Chondrocyte (in vitro differentiated cells): ENCODE measurements at regions not wholly inside any gene's neighbourhood (a gene's known extent, or its start where the extent isn't known, plus 50 kb on each side); places are given as distances from the start of the nearest gene placed in this dataset.
"Not testable (repeated sequence)": the region's sequence is repeated elsewhere in the genome, so short reads cannot be mapped to it uniquely, and the experiment has no call there.

Experiments
- DNase-seq: peaks from one replicate; pipeline ENCODE4 v3.0.0; 2021; ENCODE audit warnings: mixed read lengths, low spot score
- H3K27ac Mint-ChIP-seq: one replicate; pipeline ENCODE4 v1.8.0; 2021; ENCODE audit warnings: mild to moderate bottlenecking, moderate library complexity, mixed read lengths; ENCODE audit not compliant: unreplicated experiment
- H3K27me3 Mint-ChIP-seq: 2 replicates; pipeline ENCODE4 v1.8.0; 2021; ENCODE audit warnings: low read depth, mixed read lengths
- H3K36me3 Mint-ChIP-seq: 2 replicates; pipeline ENCODE4 v1.8.0; 2021; ENCODE audit warnings: low read depth, mixed read lengths
- H3K4me1 Mint-ChIP-seq: 2 replicates; pipeline ENCODE4 v1.8.0; 2021; ENCODE audit warnings: low read depth, mild to moderate bottlenecking, mixed read lengths
- H3K4me3 Mint-ChIP-seq: one replicate; pipeline ENCODE4 v1.8.0; 2021; ENCODE audit warnings: mild to moderate bottlenecking, moderate library complexity, mixed read lengths; ENCODE audit not compliant: unreplicated experiment
- H3K9me3 Mint-ChIP-seq: 2 replicates; pipeline ENCODE4 v1.8.0; 2021; ENCODE audit warnings: low read depth, mixed read lengths

GRCh38 chr13:18874875-18875789 is 306.5 kb downstream of the TUBA3C start:
- not testable (repeated sequence) for DNase-seq, H3K4me3 Mint-ChIP-seq, H3K27me3 Mint-ChIP-seq, H3K4me1 Mint-ChIP-seq, H3K36me3 Mint-ChIP-seq, H3K27ac Mint-ChIP-seq
- peaks cover 36% of the 10 kb centered on the region for H3K9me3 Mint-ChIP-seq

- not testable (repeated sequence) for H3K4me1 Mint-ChIP-seq, H3K4me3 Mint-ChIP-seq, H3K27me3 Mint-ChIP-seq, H3K27ac Mint-ChIP-seq, H3K36me3 Mint-ChIP-seq, DNase-seq
- peaks cover 39% of the 10 kb centered on the region for H3K9me3 Mint-ChIP-seq
Observed at GRCh38 chr13:18870557-18870956, 311.1 kb downstream of the TUBA3C start.

GRCh38 chr13:18869365-18869764 is 312.3 kb downstream of the TUBA3C start:
- not testable (repeated sequence) for H3K27me3 Mint-ChIP-seq, H3K27ac Mint-ChIP-seq, DNase-seq, H3K4me3 Mint-ChIP-seq, H3K4me1 Mint-ChIP-seq, H3K36me3 Mint-ChIP-seq
- peaks cover 39% of the 10 kb centered on the region for H3K9me3 Mint-ChIP-seq

- H3K4me1 Mint-ChIP-seq, H3K27me3 Mint-ChIP-seq, H3K27ac Mint-ChIP-seq, H3K36me3 Mint-ChIP-seq, H3K4me3 Mint-ChIP-seq: not testable (repeated sequence)
- DNase-seq = peak; percentile 88
- peaks cover 32% of the 10 kb centered on the region for H3K9me3 Mint-ChIP-seq
Observed at GRCh38 chr13:18837986-18838629, 343.5 kb downstream of the TUBA3C start.

- not testable (repeated sequence) for H3K4me3 Mint-ChIP-seq, H3K4me1 Mint-ChIP-seq, H3K27me3 Mint-ChIP-seq, H3K36me3 Mint-ChIP-seq, H3K27ac Mint-ChIP-seq
- peaks cover 31% of the 10 kb centered on the region for H3K9me3 Mint-ChIP-seq
- DNase-seq = peak; percentile 87
Observed at GRCh38 chr13:18837179-18837745, 344.4 kb downstream of the TUBA3C start.

- not testable (repeated sequence) for H3K4me3 Mint-ChIP-seq, H3K4me1 Mint-ChIP-seq, H3K27me3 Mint-ChIP-seq, H3K36me3 Mint-ChIP-seq, H3K27ac Mint-ChIP-seq
- peak; percentile 82 for DNase-seq
- H3K9me3 Mint-ChIP-seq = peaks cover 33% of the 10 kb centered on the region
Observed at GRCh38 chr13:18836371-18837178, 345.0 kb downstream of the TUBA3C start.

- DNase-seq, H3K27me3 Mint-ChIP-seq, H3K4me1 Mint-ChIP-seq, H3K27ac Mint-ChIP-seq, H3K36me3 Mint-ChIP-seq, H3K4me3 Mint-ChIP-seq: not testable (repeated sequence)
- peaks cover 35% of the 10 kb centered on the region for H3K9me3 Mint-ChIP-seq
Observed at GRCh38 chr13:18835754-18836153, 345.9 kb downstream of the TUBA3C start.

GRCh38 chr13:18824678-18825077 is 356.9 kb downstream of the TUBA3C start:
- DNase-seq, H3K4me1 Mint-ChIP-seq, H3K27ac Mint-ChIP-seq, H3K36me3 Mint-ChIP-seq, H3K4me3 Mint-ChIP-seq, H3K27me3 Mint-ChIP-seq: not testable (repeated sequence)
- peaks cover 25% of the 10 kb centered on the region for H3K9me3 Mint-ChIP-seq

- H3K4me3 Mint-ChIP-seq, DNase-seq, H3K36me3 Mint-ChIP-seq, H3K27ac Mint-ChIP-seq, H3K27me3 Mint-ChIP-seq, H3K4me1 Mint-ChIP-seq: not testable (repeated sequence)
- peaks cover 32% of the 10 kb centered on the region for H3K9me3 Mint-ChIP-seq
Observed at GRCh38 chr13:18822655-18823639, 358.7 kb downstream of the TUBA3C start.

- H3K27me3 Mint-ChIP-seq, H3K4me3 Mint-ChIP-seq, DNase-seq, H3K27ac Mint-ChIP-seq, H3K4me1 Mint-ChIP-seq, H3K36me3 Mint-ChIP-seq: not testable (repeated sequence)
- H3K9me3 Mint-ChIP-seq = peaks cover 50% of the 10 kb centered on the region
Observed at GRCh38 chr13:18773988-18774387, 407.6 kb downstream of the TUBA3C start.

GRCh38 chr13:18741696-18742095 is 439.9 kb downstream of the TUBA3C start:
- not testable (repeated sequence) for DNase-seq, H3K36me3 Mint-ChIP-seq, H3K27me3 Mint-ChIP-seq, H3K4me3 Mint-ChIP-seq, H3K27ac Mint-ChIP-seq, H3K4me1 Mint-ChIP-seq
- peaks cover 52% of the 10 kb centered on the region for H3K9me3 Mint-ChIP-seq
